ENCODE measurements at regions not wholly inside any gene's neighbourhood (a gene's known extent, or its start where the extent isn't known, plus 50 kb on each side); places are given as distances from the start of the nearest gene placed in this dataset.
A peak's percentile ranks its signal among the peaks of the same experiment; 100 is the strongest.

DNA sequence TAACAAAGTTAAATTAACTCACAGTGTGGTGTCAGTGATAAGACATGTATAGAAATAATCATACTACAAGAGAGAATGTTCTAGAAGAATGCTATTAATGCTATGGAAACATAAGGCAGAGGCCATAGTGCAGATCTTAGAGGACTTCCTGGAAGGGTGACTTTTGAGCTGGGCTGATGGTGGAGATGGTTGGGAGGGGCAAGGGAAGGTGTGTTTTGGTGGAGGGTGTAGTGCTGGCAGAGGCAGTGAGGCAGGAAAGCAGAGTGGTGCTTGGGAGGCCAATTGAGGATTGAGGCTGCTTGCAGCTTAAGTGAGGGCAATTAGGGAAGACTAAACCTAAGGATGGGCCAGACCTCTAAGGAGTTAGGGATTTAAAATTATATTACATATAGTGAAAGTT lies 58.5 kb upstream of the FNDC1 start:
- no TSS peak for BruUV-seq (replicated peaks)
- intact Hi-C loops (cut with micrococcal nuclease; ENCODE audit: unreplicated experiment) (no loop called here), in situ Hi-C loops (cut with HindIII; ENCODE audit: low pct_unique_long_range_greater_than_20kb, low sequenced_read_pairs) (no loop called here)
- CTCF ChIA-PET = no interaction called here
- Histone ChIP-seq H3K4me1 (ENCODE audit: control insufficient read depth, insufficient read depth, low read length) (0 out of 2 replicates have a peak, but pooled peaks cover 4% of the 10 kb centered on the region), H3K27me3 (ENCODE audit: control insufficient read depth, insufficient read depth, low read length) (peaks cover 2% of the 10 kb centered on the region; the same call in 1 of the 2 replicates), H3K36me3 (ENCODE audit: control insufficient read depth, insufficient read depth, low read length) (no peaks in the 10 kb centered on the region), H3K27ac (ENCODE audit: low read length) (no peak overlapping the region), H3K4me3 (ENCODE audit: low read depth in 2 of 2, low read length in 2 of 2) (no peak overlapping the region), H3K9me3 (ENCODE audit: control insufficient read depth, insufficient read depth, low read depth, low read length) (no peaks in the 10 kb centered on the region)
- POLR2A ChIA-PET = no interaction called here
- DNase-seq (ENCODE audit: low read depth, low spot score) = no peak
- ATAC-seq = no peak
- no peak for TF ChIP-seq SIN3A (IDR thresholded peaks at IDR 0.05; ENCODE audit: borderline replicate concordance, insufficient read depth, low read depth, low read length)
- no peak for TF ChIP-seq POLR2AphosphoS5 (IDR thresholded peaks at IDR 0.05; ENCODE audit: low read depth, low read length)
- TF ChIP-seq, protein P1, sequence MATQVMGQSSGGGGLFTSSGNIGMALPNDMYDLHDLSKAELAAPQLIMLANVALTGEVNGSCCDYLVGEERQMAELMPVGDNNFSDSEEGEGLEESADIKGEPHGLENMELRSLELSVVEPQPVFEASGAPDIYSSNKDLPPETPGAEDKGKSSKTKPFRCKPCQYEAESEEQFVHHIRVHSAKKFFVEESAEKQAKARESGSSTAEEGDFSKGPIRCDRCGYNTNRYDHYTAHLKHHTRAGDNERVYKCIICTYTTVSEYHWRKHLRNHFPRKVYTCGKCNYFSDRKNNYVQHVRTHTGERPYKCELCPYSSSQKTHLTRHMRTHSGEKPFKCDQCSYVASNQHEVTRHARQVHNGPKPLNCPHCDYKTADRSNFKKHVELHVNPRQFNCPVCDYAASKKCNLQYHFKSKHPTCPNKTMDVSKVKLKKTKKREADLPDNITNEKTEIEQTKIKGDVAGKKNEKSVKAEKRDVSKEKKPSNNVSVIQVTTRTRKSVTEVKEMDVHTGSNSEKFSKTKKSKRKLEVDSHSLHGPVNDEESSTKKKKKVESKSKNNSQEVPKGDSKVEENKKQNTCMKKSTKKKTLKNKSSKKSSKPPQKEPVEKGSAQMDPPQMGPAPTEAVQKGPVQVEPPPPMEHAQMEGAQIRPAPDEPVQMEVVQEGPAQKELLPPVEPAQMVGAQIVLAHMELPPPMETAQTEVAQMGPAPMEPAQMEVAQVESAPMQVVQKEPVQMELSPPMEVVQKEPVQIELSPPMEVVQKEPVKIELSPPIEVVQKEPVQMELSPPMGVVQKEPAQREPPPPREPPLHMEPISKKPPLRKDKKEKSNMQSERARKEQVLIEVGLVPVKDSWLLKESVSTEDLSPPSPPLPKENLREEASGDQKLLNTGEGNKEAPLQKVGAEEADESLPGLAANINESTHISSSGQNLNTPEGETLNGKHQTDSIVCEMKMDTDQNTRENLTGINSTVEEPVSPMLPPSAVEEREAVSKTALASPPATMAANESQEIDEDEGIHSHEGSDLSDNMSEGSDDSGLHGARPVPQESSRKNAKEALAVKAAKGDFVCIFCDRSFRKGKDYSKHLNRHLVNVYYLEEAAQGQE (IDR thresholded peaks at IDR 0.05; ENCODE audit: insufficient read depth in 1 of 2, low read depth in 2 of 2, low read length in 1 of 2) = no peak
- no peak for TF ChIP-seq TCF7L2 (IDR thresholded peaks at IDR 0.05; ENCODE audit: low read depth, low read length)
- TF ChIP-seq, protein P2, sequence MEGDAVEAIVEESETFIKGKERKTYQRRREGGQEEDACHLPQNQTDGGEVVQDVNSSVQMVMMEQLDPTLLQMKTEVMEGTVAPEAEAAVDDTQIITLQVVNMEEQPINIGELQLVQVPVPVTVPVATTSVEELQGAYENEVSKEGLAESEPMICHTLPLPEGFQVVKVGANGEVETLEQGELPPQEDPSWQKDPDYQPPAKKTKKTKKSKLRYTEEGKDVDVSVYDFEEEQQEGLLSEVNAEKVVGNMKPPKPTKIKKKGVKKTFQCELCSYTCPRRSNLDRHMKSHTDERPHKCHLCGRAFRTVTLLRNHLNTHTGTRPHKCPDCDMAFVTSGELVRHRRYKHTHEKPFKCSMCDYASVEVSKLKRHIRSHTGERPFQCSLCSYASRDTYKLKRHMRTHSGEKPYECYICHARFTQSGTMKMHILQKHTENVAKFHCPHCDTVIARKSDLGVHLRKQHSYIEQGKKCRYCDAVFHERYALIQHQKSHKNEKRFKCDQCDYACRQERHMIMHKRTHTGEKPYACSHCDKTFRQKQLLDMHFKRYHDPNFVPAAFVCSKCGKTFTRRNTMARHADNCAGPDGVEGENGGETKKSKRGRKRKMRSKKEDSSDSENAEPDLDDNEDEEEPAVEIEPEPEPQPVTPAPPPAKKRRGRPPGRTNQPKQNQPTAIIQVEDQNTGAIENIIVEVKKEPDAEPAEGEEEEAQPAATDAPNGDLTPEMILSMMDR (IDR thresholded peaks at IDR 0.05) = no peak

DNA sequence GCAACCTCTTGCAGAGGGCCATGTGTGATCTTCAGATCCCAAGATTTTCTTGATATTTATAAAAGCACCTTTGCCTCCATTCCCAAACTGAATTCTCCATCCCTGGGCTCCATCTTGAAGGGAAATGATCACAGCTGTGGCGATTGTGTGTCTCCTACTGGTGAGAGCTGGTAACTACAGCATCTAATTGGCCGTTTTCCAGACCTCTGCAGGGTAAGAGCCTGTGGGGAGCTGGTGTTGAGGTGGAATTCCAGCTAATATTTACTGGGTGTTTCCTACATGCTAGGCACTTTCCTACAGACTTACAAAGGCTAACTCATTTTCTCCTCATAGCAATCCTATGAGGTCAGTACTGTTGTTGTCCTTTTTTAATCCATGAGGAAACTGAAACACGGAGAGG lies 59.2 kb upstream of the FNDC1 start:
- DNase-seq (ENCODE audit: low read depth, low spot score) (peak; percentile 35), ATAC-seq (no peak)
- no TSS peak for BruUV-seq (replicated peaks)
- TF ChIP-seq, protein P2 (IDR thresholded peaks at IDR 0.05) = peak; percentile 79
- TF ChIP-seq TCF7L2 (IDR thresholded peaks at IDR 0.05; ENCODE audit: low read depth, low read length) = no peak
- no peaks in the 10 kb centered on the region for H3K9me3 ChIP-seq (ENCODE audit: control insufficient read depth, insufficient read depth, low read depth, low read length)
- POLR2A ChIA-PET = interaction anchor here (0.6 kb wide), 1 partner anchor 99 kb away, joined by 5 read pairs; no protein-coding TSS in a partner anchor
- H3K27me3 ChIP-seq (ENCODE audit: control insufficient read depth, insufficient read depth, low read length) = peaks cover 2% of the 10 kb centered on the region; the same call in 1 of the 2 replicates
- H3K4me1 ChIP-seq (ENCODE audit: control insufficient read depth, insufficient read depth, low read length) = 0 out of 2 replicates have a peak, but pooled peaks cover 4% of the 10 kb centered on the region
- CTCF ChIA-PET = interaction anchor here (1.1 kb wide), 1 partner anchor 101 kb away, joined by 4 read pairs; no protein-coding TSS in a partner anchor
- intact Hi-C loops (cut with micrococcal nuclease; ENCODE audit: unreplicated experiment) (no loop called here), in situ Hi-C loops (cut with HindIII; ENCODE audit: low pct_unique_long_range_greater_than_20kb, low sequenced_read_pairs) (no loop called here)
- no peaks in the 10 kb centered on the region for H3K36me3 ChIP-seq (ENCODE audit: control insufficient read depth, insufficient read depth, low read length)
- H3K4me3 ChIP-seq (ENCODE audit: low read depth in 2 of 2, low read length in 2 of 2) = no peak overlapping the region
- no peak overlapping the region for H3K27ac ChIP-seq (ENCODE audit: low read length)
